Hepatic stellate cell (primary cell): ENCODE measurements at regions not wholly inside any gene's neighbourhood (a gene's known extent, or its start where the extent isn't known, plus 50 kb on each side); places are given as distances from the start of the nearest gene placed in this dataset.
"Not testable (repeated sequence)": the region's sequence is repeated elsewhere in the genome, so short reads cannot be mapped to it uniquely, and the experiment has no call there.

ENCODE experiments used
- DNase-seq: peaks from one replicate; pipeline ENCODE4 v3.0.0; 2011; ENCODE audit warnings: low spot score

DNA sequence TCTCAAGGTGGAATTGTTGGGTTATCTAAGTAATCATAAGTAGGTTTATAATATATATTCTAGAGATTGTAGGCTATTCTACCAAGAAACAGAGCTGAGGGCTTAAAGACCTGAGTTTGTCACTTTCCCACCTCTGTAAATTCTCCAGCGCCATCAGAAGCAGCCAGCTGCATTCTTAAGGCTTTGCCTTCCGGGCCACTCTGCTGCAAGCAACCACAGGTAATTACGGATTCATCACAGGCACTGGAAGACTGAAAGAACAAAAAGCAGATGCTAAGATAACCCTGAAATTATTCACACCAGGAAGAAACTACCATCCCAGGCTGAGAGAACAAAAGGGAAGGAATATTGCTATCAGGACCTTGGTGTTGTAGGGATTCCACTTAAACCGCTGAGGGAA lies 137.8 kb upstream of the JCAD start:
- DNase-seq, result no peak

DNA sequence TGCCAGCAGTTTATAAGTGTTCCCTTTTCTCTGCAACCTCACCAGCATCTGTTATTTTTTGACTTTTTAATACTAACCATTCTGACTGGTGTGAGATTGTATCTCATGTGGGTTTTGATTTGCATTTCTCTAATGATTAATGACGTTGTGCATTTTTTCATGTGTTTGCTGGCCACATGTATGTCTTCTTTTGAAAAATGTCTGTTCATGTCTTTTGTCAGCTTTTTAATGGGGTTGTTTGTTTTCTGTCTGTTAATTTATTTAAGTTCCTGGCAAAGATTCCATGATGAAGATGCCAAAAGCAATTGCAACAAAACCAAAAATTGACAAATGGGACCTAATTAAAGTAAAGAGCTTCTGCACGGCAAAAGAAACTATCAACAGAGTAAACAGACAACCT lies 137.2 kb upstream of the JCAD start:
- not testable (repeated sequence) for DNase-seq

DNA sequence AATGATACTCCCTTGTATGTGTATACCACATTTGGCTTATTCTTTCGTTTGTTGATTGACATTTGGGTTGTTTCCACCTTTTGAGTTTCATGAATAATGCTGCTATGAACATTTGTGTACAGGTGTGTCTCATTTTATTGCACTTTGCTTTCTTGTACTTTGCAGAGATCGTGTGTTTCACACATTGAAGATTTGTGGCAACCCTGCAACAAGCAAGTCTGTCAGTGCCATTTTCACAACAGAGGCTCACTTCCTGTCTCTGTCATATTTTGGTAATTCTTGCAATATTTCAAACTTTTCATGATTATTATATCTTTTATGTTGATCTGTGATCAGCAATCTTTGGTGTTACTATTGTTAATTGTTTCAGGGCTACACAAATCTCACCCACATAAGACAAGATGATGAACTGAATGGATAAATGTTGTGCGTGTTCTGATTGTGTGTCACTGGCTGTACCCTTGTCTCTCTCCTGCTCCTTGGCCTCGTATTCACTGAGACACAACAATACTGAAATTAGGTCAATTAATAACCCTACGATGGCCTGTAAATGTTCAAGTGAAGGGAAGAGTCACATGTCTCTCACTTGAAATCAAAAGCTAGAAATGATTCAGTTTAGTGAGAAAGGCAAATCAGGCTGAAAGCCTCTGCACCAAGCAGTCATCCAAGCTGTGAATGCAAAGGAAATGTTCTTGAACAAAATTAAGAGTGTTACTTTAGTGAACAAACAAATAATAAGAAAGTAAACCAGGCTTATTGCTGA lies 133.6 kb upstream of the JCAD start:
- DNase-seq, result no peak

DNA sequence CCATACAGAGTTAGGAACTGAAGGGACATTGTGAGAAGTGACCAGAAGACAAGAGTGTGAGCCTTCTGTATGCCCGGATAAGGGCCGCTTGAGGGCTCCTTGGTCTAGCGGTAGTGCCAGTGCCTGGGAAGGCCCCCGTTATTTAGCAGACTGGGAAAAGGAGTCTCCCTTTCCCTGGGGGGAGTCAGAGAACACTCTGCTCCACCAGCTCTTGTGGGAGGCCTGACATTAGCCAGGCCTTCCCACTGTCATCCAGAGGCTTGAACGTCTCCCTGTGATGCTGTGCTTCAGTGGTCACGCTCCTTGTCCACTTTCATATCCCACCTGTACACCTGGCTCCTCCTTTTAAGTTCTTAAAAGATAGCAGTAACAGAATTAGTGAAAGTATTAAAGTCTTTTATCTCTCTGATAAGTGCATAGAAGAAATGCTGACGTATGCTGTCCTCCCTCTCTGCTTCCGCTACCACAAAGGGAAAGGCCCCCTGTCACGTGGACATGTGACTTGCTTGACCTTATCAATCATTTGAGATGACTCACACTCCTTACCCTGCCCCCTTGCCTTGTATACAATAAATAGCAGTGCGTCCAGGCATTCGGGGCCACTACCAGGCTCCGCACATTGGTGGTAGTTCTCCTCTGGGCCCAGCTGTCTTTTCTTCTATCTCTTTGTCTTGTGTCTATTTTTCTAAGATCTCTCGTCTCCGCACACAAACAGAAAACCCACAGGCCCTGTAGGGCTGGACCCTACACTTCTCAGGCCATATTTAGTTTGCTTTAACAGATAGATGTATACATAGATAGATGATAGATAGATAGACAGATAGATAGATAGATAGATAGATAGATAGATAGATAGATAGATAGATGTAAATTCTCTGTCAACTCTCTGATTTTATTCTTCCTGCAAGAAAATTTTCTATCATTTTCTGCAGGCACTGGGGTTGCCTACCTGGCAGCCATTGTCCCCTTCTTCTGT lies 131.5 kb upstream of the JCAD start:
- DNase-seq, result no peak

DNA sequence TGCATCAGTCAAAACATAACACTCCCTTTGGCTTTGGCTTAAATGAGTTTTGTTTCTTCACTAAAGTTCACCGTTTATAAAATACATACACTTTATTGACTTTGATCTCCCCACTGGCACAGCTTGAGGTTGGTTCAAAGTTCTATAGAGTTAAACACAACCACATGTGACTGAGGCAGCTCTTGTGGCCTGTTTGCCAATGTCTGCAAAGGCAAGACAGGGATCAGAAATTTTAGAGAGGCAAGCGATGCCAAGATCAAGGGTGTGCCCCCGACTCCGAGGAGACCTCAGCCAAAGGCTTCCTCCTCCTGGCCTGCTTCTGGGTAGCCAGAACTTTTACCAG lies 129.8 kb upstream of the JCAD start:
- no peak for DNase-seq

DNA sequence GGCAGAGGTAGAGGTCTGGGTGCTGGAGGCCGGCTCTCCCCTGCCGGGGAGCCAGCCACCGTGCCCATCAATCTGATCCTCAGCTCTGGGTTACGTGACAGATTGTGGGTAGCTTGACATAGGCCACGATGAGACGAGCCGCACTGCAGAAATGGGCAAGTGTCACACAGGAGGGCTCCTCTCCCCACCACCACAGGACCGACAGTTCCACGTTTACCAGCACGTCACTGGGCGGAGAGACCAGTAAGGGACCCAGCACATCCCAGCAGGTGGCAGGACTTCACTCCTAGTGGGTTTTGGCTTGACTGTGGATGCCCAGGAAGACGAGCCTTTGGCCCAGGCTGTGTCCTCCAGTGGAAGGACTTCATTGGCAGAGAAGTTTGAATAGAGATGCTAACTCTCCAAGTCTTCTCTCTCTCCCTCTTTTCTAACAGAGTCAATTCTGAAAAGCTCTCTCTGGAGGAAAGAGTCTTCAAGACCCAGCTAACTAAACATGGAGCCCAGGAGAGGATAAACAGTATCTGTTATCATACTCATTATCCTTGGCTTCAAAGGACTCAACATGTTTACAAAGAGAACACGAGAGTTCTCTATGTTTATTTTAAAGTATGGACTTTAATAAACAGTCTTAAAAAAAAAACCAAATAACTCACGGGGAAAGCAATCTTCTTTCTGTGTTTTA lies 129.3 kb upstream of the JCAD start:
- DNase-seq, result no peak

GRCh38 chr10:30188101-30188500 lies 128.7 kb upstream of the JCAD start:
- DNase-seq, result peak; percentile 38

DNA sequence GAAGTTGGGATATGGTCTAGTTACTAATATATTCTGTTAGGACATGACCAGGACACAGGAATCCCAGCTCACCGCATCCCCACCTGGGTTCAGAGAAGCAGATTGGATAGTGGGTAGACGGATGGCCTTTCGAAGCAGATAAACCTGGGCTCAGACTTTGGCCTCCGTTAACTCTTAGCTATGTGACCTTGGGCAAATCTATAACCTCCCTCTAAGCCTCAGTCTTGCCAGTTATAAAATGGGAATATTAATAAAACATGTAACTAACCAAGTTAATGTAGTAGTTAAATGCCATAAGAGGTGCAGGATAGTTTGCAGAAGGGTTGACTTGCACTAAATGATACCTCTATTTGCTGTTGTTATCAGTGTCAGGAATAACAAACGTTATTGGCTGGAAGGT lies 127.6 kb upstream of the JCAD start:
- DNase-seq, result no peak

- no peak for DNase-seq
Measured at GRCh38 chr10:30186371-30186875, 127.0 kb upstream of the JCAD start.

GRCh38 chr10:30185916-30186315 lies 126.5 kb upstream of the JCAD start:
- peak; percentile 83 for DNase-seq

DNA sequence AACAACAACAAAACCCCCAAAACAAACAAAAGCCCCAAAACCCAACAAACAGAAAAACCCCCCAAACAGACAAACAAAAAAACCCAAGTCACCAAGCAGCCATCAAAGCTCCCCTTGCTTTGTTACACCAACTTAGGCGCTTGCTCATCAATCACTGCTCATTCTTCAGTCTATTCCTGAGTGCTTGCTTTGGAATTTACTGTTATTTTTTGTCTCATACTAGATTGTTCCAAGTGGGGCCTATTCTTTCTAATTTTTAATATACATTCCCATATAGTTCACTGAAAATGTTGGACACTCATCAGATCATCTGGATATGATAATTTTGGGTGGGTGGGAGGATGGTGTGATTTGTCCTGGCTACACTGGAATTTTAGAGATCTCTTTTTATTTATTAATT lies 126.0 kb upstream of the JCAD start:
- no peak for DNase-seq

GRCh38 chr10:30184397-30185033 lies 125.1 kb upstream of the JCAD start:
- DNase-seq, result no peak

- DNase-seq, result no peak
Measured at GRCh38 chr10:30183055-30183402, 123.6 kb upstream of the JCAD start.

DNA sequence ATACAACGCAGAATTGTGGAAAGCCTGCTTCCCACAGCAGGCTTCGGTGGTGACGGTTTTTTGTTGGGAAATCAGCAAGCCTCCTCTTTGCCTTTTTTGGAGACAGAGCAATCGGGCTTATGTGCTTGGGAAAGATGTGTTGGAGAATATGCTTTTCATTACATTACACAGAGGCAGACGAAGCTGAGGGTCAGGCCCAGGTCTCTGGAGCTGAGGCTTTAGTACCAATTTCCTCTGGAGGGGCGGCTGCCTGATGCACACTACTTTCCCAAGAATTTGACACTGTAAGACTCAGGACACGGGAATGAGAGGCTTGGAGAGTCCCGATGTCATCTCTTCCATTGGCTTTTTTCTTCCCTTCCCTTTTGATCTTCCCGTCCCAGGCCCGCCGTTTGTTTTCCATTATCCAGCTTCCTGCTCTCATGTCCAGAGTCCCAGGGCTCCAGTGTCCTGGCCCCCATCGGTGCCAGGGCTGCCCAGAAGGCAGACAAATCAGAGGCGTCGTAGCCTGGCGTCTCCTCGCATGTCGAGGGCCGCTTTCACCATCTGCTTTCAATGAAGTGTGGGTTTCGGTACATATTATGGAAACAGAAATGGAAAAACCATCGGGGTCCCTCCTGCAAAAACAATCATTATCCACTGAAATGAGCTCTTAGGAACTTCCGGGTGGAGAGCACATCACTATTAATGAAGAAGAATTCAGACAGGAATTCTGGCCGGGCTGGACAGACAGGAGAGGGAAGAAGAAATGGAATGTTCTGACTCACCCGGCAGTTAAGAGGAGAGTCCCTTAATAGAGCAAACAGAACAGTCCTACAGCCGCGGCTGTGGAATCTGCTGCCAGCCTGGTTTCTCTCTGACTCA lies 123.0 kb upstream of the JCAD start:
- DNase-seq, result peak; percentile 89

- no peak for DNase-seq
Measured at GRCh38 chr10:30178356-30178964, 119.1 kb upstream of the JCAD start.

DNA sequence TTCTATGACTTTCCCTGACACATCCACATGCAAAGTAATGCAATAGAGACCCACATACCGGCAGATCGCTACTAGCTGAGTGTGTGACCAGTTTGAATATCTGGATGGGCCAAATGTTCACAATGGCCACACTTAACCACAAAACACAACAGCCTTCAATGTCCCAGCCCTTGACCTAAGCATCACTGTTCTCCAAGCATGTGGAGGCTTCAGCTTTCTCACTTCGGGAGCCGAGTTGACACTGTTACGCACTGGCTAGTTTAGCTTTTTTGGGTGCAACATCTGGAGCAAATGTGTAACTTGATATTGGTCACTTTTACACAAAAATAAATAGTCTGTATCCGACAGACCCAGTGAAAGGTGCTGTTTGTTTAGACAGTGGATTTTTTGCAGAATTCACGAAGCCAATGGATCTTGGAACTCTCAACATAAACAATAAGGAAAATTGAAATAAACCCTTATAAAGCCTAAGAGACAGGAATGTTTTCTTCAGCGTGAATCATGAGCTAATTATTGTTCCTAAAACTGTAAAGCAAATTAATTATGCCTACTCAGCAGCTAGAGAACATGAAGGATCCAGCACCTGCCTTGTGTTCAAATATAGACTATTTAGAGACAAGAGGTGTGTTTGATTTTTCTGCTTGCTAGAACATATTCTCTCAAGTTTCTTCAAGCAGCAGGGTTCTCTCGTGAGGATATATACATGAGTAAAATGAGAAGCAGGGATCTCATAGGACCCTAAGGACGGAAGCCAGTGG lies 117.6 kb upstream of the JCAD start:
- no peak for DNase-seq

- DNase-seq, result no peak
Measured at GRCh38 chr10:30176182-30176581, 116.8 kb upstream of the JCAD start.

- no peak for DNase-seq
Measured at GRCh38 chr10:30172673-30173072, 113.3 kb upstream of the JCAD start.

DNA sequence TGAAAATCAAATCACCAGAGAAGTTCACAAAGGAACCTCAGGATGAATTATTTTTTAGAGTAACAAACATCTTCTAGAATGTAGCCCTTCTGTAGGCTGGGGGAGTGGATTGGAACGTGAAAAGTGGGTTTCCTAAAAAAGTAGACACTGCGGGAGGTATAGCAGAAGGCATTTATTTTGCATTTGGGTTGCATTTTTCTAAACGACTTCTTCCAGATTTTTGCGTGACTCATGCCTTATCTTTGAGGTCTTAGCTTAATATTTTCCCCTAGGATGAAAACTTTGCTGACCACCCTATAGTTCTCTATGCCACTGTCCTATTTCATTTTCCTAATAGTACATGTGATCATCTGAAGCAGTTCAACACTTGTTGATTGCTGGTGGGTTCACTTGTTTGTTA lies 112.7 kb upstream of the JCAD start:
- DNase-seq, result no peak

- no peak for DNase-seq
Measured at GRCh38 chr10:30171601-30172000, 112.2 kb upstream of the JCAD start.
